ENCODE measurements at regions not wholly inside any gene's neighbourhood (a gene's known extent, or its start where the extent isn't known, plus 50 kb on each side); places are given as distances from the start of the nearest gene placed in this dataset.

DNA sequence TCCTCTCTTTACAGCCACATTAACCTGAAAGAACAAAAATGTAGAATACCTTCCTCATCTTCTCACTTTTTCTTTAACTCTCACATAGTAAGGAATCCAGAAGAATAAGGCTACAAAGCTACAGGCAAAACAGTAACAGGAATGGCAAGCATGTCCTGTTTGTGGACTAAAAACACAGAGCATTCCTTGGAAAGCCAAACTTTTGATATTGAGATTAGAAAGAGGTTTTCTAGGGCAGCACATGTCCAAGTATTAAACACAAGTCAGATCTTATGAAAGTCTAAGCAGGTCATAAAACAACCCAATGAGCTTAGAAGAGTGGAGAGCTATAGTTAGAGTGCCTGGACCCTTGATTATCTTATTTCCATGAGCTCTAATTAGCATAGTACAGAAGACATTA lies 58.2 kb upstream of the FAM9C start:
- DNase-seq (ENCODE audit: low spot score): no peak

DNA sequence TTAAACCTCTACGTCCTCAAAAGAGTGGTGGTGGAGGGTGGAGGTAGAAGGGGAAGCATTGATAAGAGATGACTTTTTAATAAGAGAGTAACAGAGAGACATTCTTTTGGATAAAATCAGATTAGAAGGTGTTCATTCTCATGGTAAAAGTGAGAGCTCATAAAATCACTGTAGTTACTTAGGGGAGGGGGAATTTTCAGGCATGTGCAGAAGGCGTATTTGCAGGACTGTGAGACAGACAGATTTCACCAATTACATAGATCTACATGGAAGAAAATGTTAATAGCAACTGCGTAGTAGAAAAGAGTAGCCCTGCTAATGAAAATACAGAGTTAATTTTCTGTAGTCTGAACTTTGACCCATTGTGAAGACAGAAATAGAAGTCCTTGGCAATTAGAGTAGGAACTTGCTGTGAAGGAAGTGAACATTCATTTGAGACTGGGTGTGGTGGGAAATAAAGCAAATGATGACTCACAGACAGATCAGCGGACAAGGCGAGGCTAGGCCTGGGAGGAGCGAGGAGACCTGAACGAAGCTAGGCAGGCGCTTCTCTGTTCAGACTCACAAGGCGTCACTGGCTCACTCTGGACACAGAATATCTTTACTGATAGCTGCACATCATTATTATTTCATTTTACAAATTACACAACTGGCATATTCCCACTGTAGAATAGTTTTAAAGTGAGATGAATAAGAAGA lies 57.2 kb upstream of the FAM9C start:
- peak; percentile 76 for DNase-seq (ENCODE audit: low spot score)

DNA sequence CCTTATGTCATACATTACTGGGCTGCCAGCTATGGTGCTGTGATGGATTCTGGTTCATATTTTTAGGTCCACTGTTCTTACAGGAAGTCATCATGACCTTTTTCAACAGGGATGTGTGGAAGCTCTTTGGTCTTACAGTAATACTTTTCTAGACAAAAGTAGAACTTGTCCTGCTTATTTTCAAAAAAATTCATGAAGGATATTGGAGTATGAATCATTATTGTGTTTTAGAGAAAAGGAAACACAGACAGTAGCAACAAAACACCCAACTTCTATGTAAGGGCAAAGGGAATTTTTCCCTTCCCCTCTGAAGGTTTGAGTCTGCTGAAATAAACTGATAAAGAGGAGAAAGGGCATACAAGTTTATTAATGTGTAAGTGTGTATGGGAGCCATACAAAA lies 54.7 kb upstream of the FAM9C start:
- DNase-seq (ENCODE audit: low spot score): no peak

DNA sequence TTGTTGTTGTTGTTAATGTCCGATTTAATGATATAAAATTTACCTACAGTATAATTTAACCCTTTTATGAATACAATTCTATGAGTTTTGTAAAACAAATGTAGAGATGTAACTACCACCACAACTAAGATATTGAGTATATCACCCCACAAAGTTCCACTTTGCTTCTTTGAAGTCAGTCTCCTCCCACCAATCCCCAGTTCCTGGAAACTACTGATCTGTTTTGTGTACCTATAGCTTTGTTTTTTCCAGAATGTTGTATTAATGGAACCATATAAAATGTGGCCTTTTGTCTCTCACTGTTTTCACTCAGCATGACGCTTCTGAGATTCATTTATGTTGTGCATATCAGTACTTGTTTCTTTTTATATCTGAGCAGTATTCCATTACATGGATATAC lies 52.3 kb upstream of the FAM9C start:
- DNase-seq (ENCODE audit: low spot score): no peak

DNA sequence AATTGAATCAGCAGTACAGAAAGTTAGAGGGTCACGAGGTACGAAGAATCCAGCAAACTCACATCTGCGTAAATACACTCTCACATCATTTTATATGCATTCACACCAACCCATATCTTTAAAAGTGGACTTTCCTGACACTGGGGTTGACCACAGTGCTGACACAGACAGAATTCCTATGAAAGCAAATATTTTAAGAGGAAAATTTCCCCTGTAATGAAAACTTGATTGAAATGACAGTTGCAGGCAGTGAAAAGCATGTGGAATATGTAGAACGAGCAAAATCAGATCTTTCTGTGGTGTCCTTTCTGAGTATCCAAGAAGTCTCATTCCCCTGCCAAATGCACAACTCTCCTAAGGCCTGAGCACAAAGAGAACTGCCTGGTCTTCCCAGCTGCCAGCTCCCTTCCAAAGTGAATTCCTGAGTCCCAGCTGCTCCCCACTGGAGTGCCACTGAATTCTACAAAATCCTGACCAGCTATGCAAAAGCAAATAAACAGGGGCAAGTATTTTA lies 50.5 kb upstream of the FAM9C start:
- no peak for DNase-seq (ENCODE audit: low spot score)

DNA sequence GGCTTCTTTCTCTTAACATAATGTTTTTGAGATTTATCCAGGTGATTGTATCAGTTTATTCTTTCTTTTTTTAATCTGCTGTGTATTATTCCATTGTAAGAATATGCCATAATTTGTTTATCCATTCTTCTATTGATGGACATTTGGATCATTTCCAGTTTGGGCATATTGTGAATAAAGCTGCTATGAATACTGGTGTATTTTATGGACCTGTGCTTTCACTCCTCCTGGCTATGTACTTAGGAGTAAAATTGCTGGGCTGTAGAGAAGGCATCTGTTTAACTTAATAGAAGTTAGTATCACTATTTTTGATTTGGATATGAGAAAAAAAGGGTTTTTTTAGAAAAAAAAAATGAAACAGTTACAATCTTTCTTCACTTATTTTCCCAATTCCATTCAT lies 50.0 kb upstream of the FAM9C start:
- no peak for DNase-seq (ENCODE audit: low spot score)

All from mucosa of gallbladder (tissue), 1 donor.